NT2/D1 (cell line): ENCODE measurements at regions not wholly inside any gene's neighbourhood (a gene's known extent, or its start where the extent isn't known, plus 50 kb on each side); places are given as distances from the start of the nearest gene placed in this dataset.

Source experiments
- YY1 ChIP-seq: IDR thresholded peaks from 2 replicates; pipeline ENCODE4 v1.6.1; 2011; ENCODE audit not compliant: insufficient read length, insufficient read depth
- ZNF274 ChIP-seq: IDR thresholded peaks from 2 replicates; pipeline ENCODE4 v1.6.1; 2011; ENCODE audit warnings: mild to moderate bottlenecking, low read depth, low read length

DNA sequence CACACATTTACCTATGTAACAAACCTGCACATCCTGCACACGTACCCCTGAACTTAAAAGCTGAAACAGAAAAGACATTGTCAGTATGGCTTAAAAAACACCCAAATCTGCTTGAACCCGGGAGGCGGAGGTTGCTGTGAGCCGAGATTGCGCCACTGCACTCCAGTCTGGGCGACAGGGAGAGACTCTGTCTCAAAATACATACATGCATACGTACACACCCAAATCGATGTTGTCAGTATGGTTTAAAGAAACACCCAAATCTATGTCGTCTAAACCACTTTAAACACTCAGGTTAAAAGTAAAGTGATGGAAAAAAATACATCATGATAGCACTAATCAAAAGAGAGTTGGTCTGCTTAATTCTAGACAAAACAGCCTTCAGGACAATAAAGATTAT lies 257.5 kb downstream of the RPRM start:
- TF ChIP-seq YY1 (no peak), ZNF274 (no peak)
